GM12865 (cell line): ENCODE measurements at regions not wholly inside any gene's neighbourhood (a gene's known extent, or its start where the extent isn't known, plus 50 kb on each side); places are given as distances from the start of the nearest gene placed in this dataset.

Source experiments
- DNase-seq: peaks from one replicate; pipeline ENCODE4 v3.0.0; 2010; ENCODE audit warnings: low read depth
- H3K4me3 ChIP-seq: 2 replicates; pipeline ENCODE4 v1.5.1; 2011; ENCODE audit warnings: mild to moderate bottlenecking, low read depth, low read length, control low read depth
- CTCF ChIP-seq: IDR thresholded peaks from 2 replicates; pipeline ENCODE4 v1.5.1; 2011; ENCODE audit warnings: low read length, control low read depth, low read depth, inconsistent platforms; ENCODE audit not compliant: insufficient read depth; ENCODE audit errors: missing control alignments

GRCh38 chr2:6212491-6212890 is 520.3 kb downstream of the SOX11 start:
- no peak for TF ChIP-seq CTCF
- H3K4me3 ChIP-seq = no peak overlapping the region
- no peak for DNase-seq

- no peak overlapping the region for H3K4me3 ChIP-seq
- no peak for DNase-seq
- TF ChIP-seq CTCF = no peak
Observed at GRCh38 chr2:6213056-6213780, 521.0 kb downstream of the SOX11 start.

GRCh38 chr2:6214471-6214870 is 522.3 kb downstream of the SOX11 start:
- H3K4me3 ChIP-seq = no peak overlapping the region
- peak; percentile 4 for TF ChIP-seq CTCF
- peak; percentile 55 for DNase-seq

- no peak for TF ChIP-seq CTCF
- no peak for DNase-seq
Observed at GRCh38 chr2:6215053-6215452, 522.9 kb downstream of the SOX11 start.

GRCh38 chr2:6216234-6216633 is 524.0 kb downstream of the SOX11 start:
- no peak for DNase-seq
- no peak overlapping the region for H3K4me3 ChIP-seq
- TF ChIP-seq CTCF = no peak

More at GRCh38 chr2:6215053-6215452, 522.9 kb downstream of the SOX11 start:
- H3K4me3 ChIP-seq = no peak overlapping the region

GRCh38 chr2:6218926-6219325 is 526.7 kb downstream of the SOX11 start:
- no peak overlapping the region for H3K4me3 ChIP-seq
- no peak for DNase-seq
- TF ChIP-seq CTCF = no peak

GRCh38 chr2:6219906-6220305 is 527.7 kb downstream of the SOX11 start:
- DNase-seq = no peak
- no peak overlapping the region for H3K4me3 ChIP-seq
- TF ChIP-seq CTCF = no peak
